ENCODE measurements at regions not wholly inside any gene's neighbourhood (a gene's known extent, or its start where the extent isn't known, plus 50 kb on each side); places are given as distances from the start of the nearest gene placed in this dataset.

DNA sequence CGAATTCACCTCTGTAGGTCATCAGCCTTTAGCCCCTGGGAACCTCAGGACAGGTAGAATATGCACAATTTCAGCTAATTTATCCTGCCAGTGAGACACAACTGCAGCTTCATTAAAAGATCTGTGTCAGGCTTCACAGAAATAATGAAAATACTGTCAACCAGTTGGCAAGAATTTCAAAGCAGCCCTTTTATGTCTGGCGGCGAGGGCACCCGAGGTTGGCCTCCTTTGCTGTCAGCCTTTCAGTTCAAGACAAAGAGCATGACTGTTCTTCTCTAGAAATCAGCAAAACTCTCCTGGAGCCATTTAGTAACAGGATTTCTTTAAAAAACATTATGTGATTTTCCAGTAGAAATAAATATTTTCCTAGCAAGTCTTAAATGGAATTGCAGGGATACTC is 75.9 kb downstream of the BBS10 start (continued):
- TF ChIP-seq, protein P1, sequence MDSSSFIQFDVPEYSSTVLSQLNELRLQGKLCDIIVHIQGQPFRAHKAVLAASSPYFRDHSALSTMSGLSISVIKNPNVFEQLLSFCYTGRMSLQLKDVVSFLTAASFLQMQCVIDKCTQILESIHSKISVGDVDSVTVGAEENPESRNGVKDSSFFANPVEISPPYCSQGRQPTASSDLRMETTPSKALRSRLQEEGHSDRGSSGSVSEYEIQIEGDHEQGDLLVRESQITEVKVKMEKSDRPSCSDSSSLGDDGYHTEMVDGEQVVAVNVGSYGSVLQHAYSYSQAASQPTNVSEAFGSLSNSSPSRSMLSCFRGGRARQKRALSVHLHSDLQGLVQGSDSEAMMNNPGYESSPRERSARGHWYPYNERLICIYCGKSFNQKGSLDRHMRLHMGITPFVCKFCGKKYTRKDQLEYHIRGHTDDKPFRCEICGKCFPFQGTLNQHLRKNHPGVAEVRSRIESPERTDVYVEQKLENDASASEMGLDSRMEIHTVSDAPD (CRISPR knock-in tag; IDR thresholded peaks at IDR 0.05): no peak

DNA sequence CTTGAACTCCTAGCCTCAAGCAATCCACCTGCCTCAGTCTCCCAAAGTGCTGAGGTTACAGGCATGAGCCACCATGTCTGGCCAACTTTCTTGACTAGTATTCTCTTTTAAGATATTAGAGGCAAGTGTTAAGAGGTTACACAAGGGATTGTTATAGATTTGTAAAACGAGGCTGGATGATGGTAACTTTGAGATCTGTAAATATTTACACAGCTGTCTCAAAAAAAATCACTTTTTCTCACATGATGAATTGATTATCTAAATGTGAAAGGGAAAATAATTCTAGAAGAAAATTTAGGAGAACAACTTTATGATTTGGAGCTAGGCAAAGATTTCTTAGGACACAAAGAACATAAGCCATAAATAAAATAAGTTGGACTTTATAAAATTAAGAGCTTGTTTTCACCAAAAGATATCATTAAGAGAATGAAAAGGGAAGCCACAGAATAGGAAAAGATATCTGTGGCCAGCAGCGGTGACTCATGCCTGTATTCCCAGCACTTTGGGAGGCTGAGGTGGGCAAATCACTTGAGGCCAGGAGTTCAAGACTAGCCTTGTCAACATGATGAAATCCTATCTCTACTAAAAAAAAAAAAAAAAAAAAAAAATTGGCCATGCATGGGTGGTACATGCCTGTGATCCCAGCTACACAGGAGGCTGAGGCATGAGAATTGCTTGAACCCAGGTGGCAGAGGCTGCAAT is 77.4 kb downstream of the BBS10 start:
- Histone ChIP-seq H3K27ac (ENCODE audit: extremely low read length, insufficient read depth, low read length) (no peak overlapping the region), H3K36me3 (replicated peaks in 1 of 2; ENCODE audit: control insufficient read depth in 1 of 2, insufficient read depth in 2 of 2, low read length in 2 of 2) (no peaks in the 10 kb centered on the region), H3K79me2 (ENCODE audit: insufficient read depth, low read length) (no peaks in the 10 kb centered on the region), H2AFZ (ENCODE audit: low read length) (no peak overlapping the region), H3K9ac (ENCODE audit: insufficient read depth, low read depth, low read length) (no peak overlapping the region), H3K9me3 (ENCODE audit: low read length) (no peaks in the 10 kb centered on the region), H3K4me1 (ENCODE audit: insufficient read depth, low read length) (no peaks in the 10 kb centered on the region), H4K20me1 (ENCODE audit: insufficient read depth, low read length) (no peaks in the 10 kb centered on the region), H3K27me3 (ENCODE audit: control insufficient read depth in 1 of 2, insufficient read depth in 2 of 2, low read length in 2 of 2) (peaks cover 0 to 25% of the 10 kb centered on the region in 2 experiments; a peak in 4 of 5 replicates), H3K4me2 (ENCODE audit: low read depth, low read length) (no peak overlapping the region), H3K4me3 (replicated peaks in 1 of 3; ENCODE audit: insufficient read depth in 1 of 3, low read depth in 2 of 3, low read length in 3 of 3) (no peak overlapping the region)
- FAIRE-seq: no peak
- in situ Hi-C loops (cut with HindIII; ENCODE audit: extremely low pct_ligation_motif_present, low pct_unique_long_range_greater_than_20kb) (no loop called here), intact Hi-C loops (cut with micrococcal nuclease; ENCODE audit: unreplicated experiment) (no loop called here)
- ChIA-PET POLR2A (no interaction called here), CTCF (ENCODE audit: low intra/inter-chr PET ratio, low total read pairs) (no interaction called here)
- BruUV-seq (replicated peaks): no TSS peak
- ATAC-seq: no peak
- TF ChIP-seq KAT7 (CRISPR knock-in tag; IDR thresholded peaks at IDR 0.05; ENCODE audit: borderline replicate concordance) (no peak), ZNF124 (CRISPR knock-in tag; IDR thresholded peaks at IDR 0.05) (no peak), RXRB (CRISPR knock-in tag; IDR thresholded peaks at IDR 0.05; ENCODE audit: borderline replicate concordance) (no peak), HOXA3 (CRISPR knock-in tag; IDR thresholded peaks at IDR 0.05) (no peak), ZNF329 (CRISPR knock-in tag; IDR thresholded peaks at IDR 0.05; ENCODE audit: low read depth) (no peak), KDM1A (CRISPR knock-in tag; IDR thresholded peaks at IDR 0.05) (no peak), FOXA3 (CRISPR knock-in tag; IDR thresholded peaks at IDR 0.05) (no peak), PRPF4 (IDR thresholded peaks at IDR 0.05; ENCODE audit: low read depth, low read length, poor library complexity, severe bottlenecking) (no peak), IRF2 (CRISPR knock-in tag; IDR thresholded peaks at IDR 0.05) (no peak), SETDB1 (CRISPR knock-in tag; IDR thresholded peaks at IDR 0.05; ENCODE audit: borderline replicate concordance) (no peak), CC2D1A (CRISPR knock-in tag; IDR thresholded peaks at IDR 0.05) (no peak), KDM6A (CRISPR knock-in tag; IDR thresholded peaks at IDR 0.05; ENCODE audit: low read depth) (no peak)
- TF ChIP-seq, protein P2, sequence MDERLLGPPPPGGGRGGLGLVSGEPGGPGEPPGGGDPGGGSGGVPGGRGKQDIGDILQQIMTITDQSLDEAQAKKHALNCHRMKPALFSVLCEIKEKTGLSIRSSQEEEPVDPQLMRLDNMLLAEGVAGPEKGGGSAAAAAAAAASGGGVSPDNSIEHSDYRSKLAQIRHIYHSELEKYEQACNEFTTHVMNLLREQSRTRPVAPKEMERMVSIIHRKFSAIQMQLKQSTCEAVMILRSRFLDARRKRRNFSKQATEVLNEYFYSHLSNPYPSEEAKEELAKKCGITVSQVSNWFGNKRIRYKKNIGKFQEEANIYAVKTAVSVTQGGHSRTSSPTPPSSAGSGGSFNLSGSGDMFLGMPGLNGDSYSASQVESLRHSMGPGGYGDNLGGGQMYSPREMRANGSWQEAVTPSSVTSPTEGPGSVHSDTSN (CRISPR knock-in tag; IDR thresholded peaks at IDR 0.05): no peak
- TF ChIP-seq, protein P3, sequence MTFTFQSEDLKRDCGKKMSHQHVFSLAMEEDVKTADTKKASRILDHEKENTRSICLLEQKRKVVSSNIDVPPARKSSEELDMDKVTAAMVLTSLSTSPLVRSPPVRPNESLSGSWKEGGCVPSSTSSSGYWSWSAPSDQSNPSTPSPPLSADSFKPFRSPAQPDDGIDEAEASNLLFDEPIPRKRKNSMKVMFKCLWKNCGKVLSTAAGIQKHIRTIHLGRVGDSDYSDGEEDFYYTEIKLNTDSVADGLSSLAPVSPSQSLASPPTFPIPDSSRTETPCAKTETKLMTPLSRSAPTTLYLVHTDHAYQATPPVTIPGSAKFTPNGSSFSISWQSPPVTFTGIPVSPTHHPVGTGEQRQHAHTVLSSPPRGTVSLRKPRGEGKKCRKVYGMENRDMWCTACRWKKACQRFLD (CRISPR knock-in tag; IDR thresholded peaks at IDR 0.05; ENCODE audit: borderline replicate concordance): no peak
- TF ChIP-seq, protein P4, sequence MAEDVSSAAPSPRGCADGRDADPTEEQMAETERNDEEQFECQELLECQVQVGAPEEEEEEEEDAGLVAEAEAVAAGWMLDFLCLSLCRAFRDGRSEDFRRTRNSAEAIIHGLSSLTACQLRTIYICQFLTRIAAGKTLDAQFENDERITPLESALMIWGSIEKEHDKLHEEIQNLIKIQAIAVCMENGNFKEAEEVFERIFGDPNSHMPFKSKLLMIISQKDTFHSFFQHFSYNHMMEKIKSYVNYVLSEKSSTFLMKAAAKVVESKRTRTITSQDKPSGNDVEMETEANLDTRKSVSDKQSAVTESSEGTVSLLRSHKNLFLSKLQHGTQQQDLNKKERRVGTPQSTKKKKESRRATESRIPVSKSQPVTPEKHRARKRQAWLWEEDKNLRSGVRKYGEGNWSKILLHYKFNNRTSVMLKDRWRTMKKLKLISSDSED (CRISPR knock-in tag; IDR thresholded peaks at IDR 0.05): no peak
- 25% methylated on average over 2 of the region's 2 CpGs for WGBS (ENCODE audit: low lambda C conversion rate)
- no peak for DNase-seq (ENCODE audit: low spot score)
